SU-DHL-6 (cell line): ENCODE measurements at regions not wholly inside any gene's neighbourhood (a gene's known extent, or its start where the extent isn't known, plus 50 kb on each side); places are given as distances from the start of the nearest gene placed in this dataset.

ENCODE experiments used
- EZH2phosphoT487 ChIP-seq: fragments of 200-600 bp; sonication (generic), shearing (Covaris generic); conservative IDR thresholded peaks from 2 replicates; pipeline ENCODE4 v1.6.1; 2018; ENCODE audit warnings: mild to moderate bottlenecking, antibody characterized with exemption, low read length, moderate library complexity, mixed read lengths
- TF ChIP-seq, protein P1 (sequence below): fragments of 200-600 bp; sonication (generic); IDR thresholded peaks from one replicate; pipeline ENCODE4 v1.5.1; 2017; ENCODE audit warnings: antibody characterized with exemption, mild to moderate bottlenecking, low read length, moderate library complexity; ENCODE audit not compliant: insufficient read depth, poor library complexity, severe bottlenecking

DNA sequence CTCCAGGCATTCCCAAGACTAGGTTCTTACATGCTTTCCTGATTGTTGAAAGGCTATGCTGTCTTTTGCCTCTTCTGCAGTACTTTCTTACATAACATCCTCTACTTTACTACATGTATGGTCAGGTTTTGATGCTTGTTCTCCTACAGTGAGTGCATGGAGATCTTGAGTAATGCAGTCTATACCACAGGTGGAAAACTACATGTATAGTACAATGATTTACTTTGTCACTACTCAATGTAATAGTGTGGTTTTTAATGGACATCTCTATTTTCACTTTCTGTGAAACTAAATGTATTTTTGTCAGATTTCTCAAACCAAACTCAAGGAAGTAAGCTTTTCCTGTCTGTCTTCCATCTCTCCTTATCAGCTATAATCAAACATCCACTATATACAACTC, 657.0 kb downstream of the TUSC7 start:
- TF ChIP-seq, protein P1, sequence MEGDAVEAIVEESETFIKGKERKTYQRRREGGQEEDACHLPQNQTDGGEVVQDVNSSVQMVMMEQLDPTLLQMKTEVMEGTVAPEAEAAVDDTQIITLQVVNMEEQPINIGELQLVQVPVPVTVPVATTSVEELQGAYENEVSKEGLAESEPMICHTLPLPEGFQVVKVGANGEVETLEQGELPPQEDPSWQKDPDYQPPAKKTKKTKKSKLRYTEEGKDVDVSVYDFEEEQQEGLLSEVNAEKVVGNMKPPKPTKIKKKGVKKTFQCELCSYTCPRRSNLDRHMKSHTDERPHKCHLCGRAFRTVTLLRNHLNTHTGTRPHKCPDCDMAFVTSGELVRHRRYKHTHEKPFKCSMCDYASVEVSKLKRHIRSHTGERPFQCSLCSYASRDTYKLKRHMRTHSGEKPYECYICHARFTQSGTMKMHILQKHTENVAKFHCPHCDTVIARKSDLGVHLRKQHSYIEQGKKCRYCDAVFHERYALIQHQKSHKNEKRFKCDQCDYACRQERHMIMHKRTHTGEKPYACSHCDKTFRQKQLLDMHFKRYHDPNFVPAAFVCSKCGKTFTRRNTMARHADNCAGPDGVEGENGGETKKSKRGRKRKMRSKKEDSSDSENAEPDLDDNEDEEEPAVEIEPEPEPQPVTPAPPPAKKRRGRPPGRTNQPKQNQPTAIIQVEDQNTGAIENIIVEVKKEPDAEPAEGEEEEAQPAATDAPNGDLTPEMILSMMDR = no peak
- TF ChIP-seq EZH2phosphoT487 = no peak
